ENCODE measurements at regions not wholly inside any gene's neighbourhood (a gene's known extent, or its start where the extent isn't known, plus 50 kb on each side); places are given as distances from the start of the nearest gene placed in this dataset.
"Not testable (repeated sequence)": the region's sequence is repeated elsewhere in the genome, so short reads cannot be mapped to it uniquely, and the experiment has no call there.

GRCh38 chr1:38151399-38151798 is 104.8 kb upstream of the POU3F1 start (continued):
- no peak for TF ChIP-seq JUND (IDR thresholded peaks at IDR 0.05)
- TF ChIP-seq ATF3 (IDR thresholded peaks at IDR 0.05), result no peak
- TF ChIP-seq SRF (IDR thresholded peaks at IDR 0.05; ENCODE audit: low read depth), result no peak
- no peak for TF ChIP-seq ELF1 (IDR thresholded peaks at IDR 0.05; ENCODE audit: borderline replicate concordance, low read depth)
- no peak for TF ChIP-seq MAX (IDR thresholded peaks at IDR 0.05)
- TF ChIP-seq TCF7L2 (IDR thresholded peaks at IDR 0.05; ENCODE audit: borderline replicate concordance, extremely low read depth, insufficient read depth, insufficient read length), result no peak
- TF ChIP-seq, protein P1, sequence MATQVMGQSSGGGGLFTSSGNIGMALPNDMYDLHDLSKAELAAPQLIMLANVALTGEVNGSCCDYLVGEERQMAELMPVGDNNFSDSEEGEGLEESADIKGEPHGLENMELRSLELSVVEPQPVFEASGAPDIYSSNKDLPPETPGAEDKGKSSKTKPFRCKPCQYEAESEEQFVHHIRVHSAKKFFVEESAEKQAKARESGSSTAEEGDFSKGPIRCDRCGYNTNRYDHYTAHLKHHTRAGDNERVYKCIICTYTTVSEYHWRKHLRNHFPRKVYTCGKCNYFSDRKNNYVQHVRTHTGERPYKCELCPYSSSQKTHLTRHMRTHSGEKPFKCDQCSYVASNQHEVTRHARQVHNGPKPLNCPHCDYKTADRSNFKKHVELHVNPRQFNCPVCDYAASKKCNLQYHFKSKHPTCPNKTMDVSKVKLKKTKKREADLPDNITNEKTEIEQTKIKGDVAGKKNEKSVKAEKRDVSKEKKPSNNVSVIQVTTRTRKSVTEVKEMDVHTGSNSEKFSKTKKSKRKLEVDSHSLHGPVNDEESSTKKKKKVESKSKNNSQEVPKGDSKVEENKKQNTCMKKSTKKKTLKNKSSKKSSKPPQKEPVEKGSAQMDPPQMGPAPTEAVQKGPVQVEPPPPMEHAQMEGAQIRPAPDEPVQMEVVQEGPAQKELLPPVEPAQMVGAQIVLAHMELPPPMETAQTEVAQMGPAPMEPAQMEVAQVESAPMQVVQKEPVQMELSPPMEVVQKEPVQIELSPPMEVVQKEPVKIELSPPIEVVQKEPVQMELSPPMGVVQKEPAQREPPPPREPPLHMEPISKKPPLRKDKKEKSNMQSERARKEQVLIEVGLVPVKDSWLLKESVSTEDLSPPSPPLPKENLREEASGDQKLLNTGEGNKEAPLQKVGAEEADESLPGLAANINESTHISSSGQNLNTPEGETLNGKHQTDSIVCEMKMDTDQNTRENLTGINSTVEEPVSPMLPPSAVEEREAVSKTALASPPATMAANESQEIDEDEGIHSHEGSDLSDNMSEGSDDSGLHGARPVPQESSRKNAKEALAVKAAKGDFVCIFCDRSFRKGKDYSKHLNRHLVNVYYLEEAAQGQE (IDR thresholded peaks at IDR 0.05; ENCODE audit: low read depth), result no peak
- no peak for TF ChIP-seq EZH2 (IDR thresholded peaks at IDR 0.05)

GRCh38 chr1:38146079-38146478 is 99.5 kb upstream of the POU3F1 start:
- H3K4me1 ChIP-seq (ENCODE audit: control insufficient read depth in 1 of 2, insufficient read depth in 2 of 2, low read length in 2 of 2); DNase-seq (ENCODE audit: low read depth, low spot score); H3K4me2 ChIP-seq (ENCODE audit: low read length); RAD21 ChIA-PET (ENCODE audit: low non-redundant PET in 1 of 2, low total read pairs in 2 of 2, uncharacterized antibody in 2 of 2, unreplicated experiment in 2 of 2); H3K36me3 ChIP-seq (ENCODE audit: control insufficient read depth in 1 of 2, insufficient read depth in 2 of 2, low read length in 2 of 2); H3K79me2 ChIP-seq (ENCODE audit: insufficient read depth, low read length); CTCF ChIA-PET; H3K9ac ChIP-seq (ENCODE audit: low read length); H4K20me1 ChIP-seq (ENCODE audit: insufficient read depth); intact Hi-C loops (cut with micrococcal nuclease); BruUV-seq (replicated peaks); H3K9me3 ChIP-seq (ENCODE audit: control insufficient read depth in 1 of 2, insufficient read depth in 1 of 2, low read depth in 1 of 2, low read length in 2 of 2); H3K27ac ChIP-seq (ENCODE audit: low read depth, low read length); H3K4me3 ChIP-seq (replicated peaks in 1 of 2; ENCODE audit: low read depth in 1 of 2, low read length in 2 of 2); H2AFZ ChIP-seq (ENCODE audit: low read depth, low read length, poor library complexity, severe bottlenecking); ATAC-seq; H3K9me2 ChIP-seq (ENCODE audit: insufficient read depth): not testable (repeated sequence)
- POLR2A ChIA-PET, result interaction anchor here (0.6 kb wide), 1 partner anchor 375 kb away, joined by 3 read pairs; no protein-coding TSS in a partner anchor
- peaks cover 14% of the 10 kb centered on the region; the same call in 1 of the 2 replicates for H3K27me3 ChIP-seq (ENCODE audit: insufficient read depth, low read length)
